NOMO-1 treated with DMSO at 0.1 percent for 48 hours (cell line): ENCODE measurements at regions not wholly inside any gene's neighbourhood (a gene's known extent, or its start where the extent isn't known, plus 50 kb on each side); places are given as distances from the start of the nearest gene placed in this dataset.
"Not testable (repeated sequence)": the region's sequence is repeated elsewhere in the genome, so short reads cannot be mapped to it uniquely, and the experiment has no call there.

Experiments
- DNase-seq: peaks from one replicate; lab custom pipeline; 2025; ENCODE audit not compliant: unreplicated experiment; lab: John Stamatoyannopoulos, UW

- no peak for DNase-seq
These were observed 483.4 kb upstream of the IRAK1BP1 start for GRCh38 chr6:78383968-78384367.

GRCh38 chr6:78386854-78387253, 480.5 kb upstream of the IRAK1BP1 start:
- not testable (repeated sequence) for DNase-seq

GRCh38 chr6:78390066-78390465, 477.3 kb upstream of the IRAK1BP1 start:
- DNase-seq: no peak

- DNase-seq: no peak
These were observed 469.9 kb upstream of the IRAK1BP1 start for GRCh38 chr6:78397499-78397898.

- DNase-seq: no peak
These were observed 469.1 kb upstream of the IRAK1BP1 start for GRCh38 chr6:78398292-78398691.

- DNase-seq: no peak
These were observed 467.3 kb upstream of the IRAK1BP1 start for GRCh38 chr6:78400076-78400475.

GRCh38 chr6:78427386-78427785, 440.0 kb upstream of the IRAK1BP1 start:
- no peak for DNase-seq

GRCh38 chr6:78430521-78430920, 436.8 kb upstream of the IRAK1BP1 start:
- DNase-seq: no peak

GRCh38 chr6:78435671-78436070, 431.7 kb upstream of the IRAK1BP1 start:
- no peak for DNase-seq

GRCh38 chr6:78436335-78436734, 431.0 kb upstream of the IRAK1BP1 start:
- DNase-seq: no peak

- DNase-seq: no peak
These were observed 429.2 kb upstream of the IRAK1BP1 start for GRCh38 chr6:78438135-78438534.

GRCh38 chr6:78460711-78461110, 406.6 kb upstream of the IRAK1BP1 start:
- no peak for DNase-seq

GRCh38 chr6:78462728-78463127, 404.6 kb upstream of the IRAK1BP1 start:
- DNase-seq: no peak

- no peak for DNase-seq
These were observed 402.2 kb upstream of the IRAK1BP1 start for GRCh38 chr6:78465059-78465634.

GRCh38 chr6:78476561-78476960, 390.8 kb upstream of the IRAK1BP1 start:
- no peak for DNase-seq

- DNase-seq: no peak
These were observed 384.4 kb upstream of the IRAK1BP1 start for GRCh38 chr6:78482801-78483552.

- DNase-seq: no peak
These were observed 383.7 kb upstream of the IRAK1BP1 start for GRCh38 chr6:78483553-78484197.

GRCh38 chr6:78484198-78485064, 382.9 kb upstream of the IRAK1BP1 start:
- DNase-seq: no peak

GRCh38 chr6:78487401-78487800, 379.9 kb upstream of the IRAK1BP1 start:
- DNase-seq: no peak

GRCh38 chr6:78489874-78490273, 377.5 kb upstream of the IRAK1BP1 start:
- DNase-seq: no peak

GRCh38 chr6:78492351-78493017, 374.9 kb upstream of the IRAK1BP1 start:
- no peak for DNase-seq
